OCI-LY7 (cell line): ENCODE measurements at regions not wholly inside any gene's neighbourhood (a gene's known extent, or its start where the extent isn't known, plus 50 kb on each side); places are given as distances from the start of the nearest gene placed in this dataset.

ENCODE experiments used
- CTCF ChIP-seq: fragments of 200-600 bp; sonication (generic); conservative IDR thresholded peaks from 2 replicates; pipeline ENCODE4 v1.5.1; 2014; ENCODE audit warnings: mild to moderate bottlenecking, antibody characterized with exemption, low read length, moderate library complexity, mixed read lengths
- EZH2phosphoT487 ChIP-seq: fragments of 200-600 bp; sonication (generic); IDR thresholded peaks from 2 replicates; pipeline ENCODE4 v1.6.1; 2018; ENCODE audit warnings: low read depth, borderline replicate concordance, mild to moderate bottlenecking, mixed run types, antibody characterized with exemption, low read length, moderate library complexity, mixed read lengths

- TF ChIP-seq CTCF = no peak
- no peak for TF ChIP-seq EZH2phosphoT487
Observed at GRCh38 chr12:25372002-25372401, 121.3 kb upstream of the KRAS start.
